Tongue (tissue), 1 donor: ENCODE measurements at regions not wholly inside any gene's neighbourhood (a gene's known extent, or its start where the extent isn't known, plus 50 kb on each side); places are given as distances from the start of the nearest gene placed in this dataset.
A peak's percentile ranks its signal among the peaks of the same experiment; 100 is the strongest.
"Not testable (repeated sequence)": the region's sequence is repeated elsewhere in the genome, so short reads cannot be mapped to it uniquely, and the experiment has no call there.

ENCODE experiments used
- DNase-seq: peaks from one replicate; pipeline ENCODE4 v3.0.0-alpha.2; 2015

- DNase-seq, result peak; percentile 63
These were observed 152.3 kb upstream of the BEND6 start for GRCh38 chr6:56802584-56802983.

- no peak for DNase-seq
These were observed 154.9 kb upstream of the BEND6 start for GRCh38 chr6:56799989-56800388.

- no peak for DNase-seq
These were observed 155.5 kb upstream of the DST start for GRCh38 chr6:56798163-56798562.

- no peak for DNase-seq
These were observed 153.5 kb upstream of the DST start for GRCh38 chr6:56796196-56796532.

- no peak for DNase-seq
These were observed 152.9 kb upstream of the DST start for GRCh38 chr6:56795466-56796195.

GRCh38 chr6:56794421-56794820 is 151.7 kb upstream of the DST start:
- DNase-seq, result no peak

- no peak for DNase-seq
These were observed 151.2 kb upstream of the DST start for GRCh38 chr6:56793938-56794337.

GRCh38 chr6:56790414-56790813 is 147.7 kb upstream of the DST start:
- no peak for DNase-seq

GRCh38 chr6:56789879-56790278 is 147.2 kb upstream of the DST start:
- DNase-seq, result no peak

- no peak for DNase-seq
These were observed 146.7 kb upstream of the DST start for GRCh38 chr6:56789342-56789741.

GRCh38 chr6:56787209-56787608 is 144.5 kb upstream of the DST start:
- no peak for DNase-seq

- no peak for DNase-seq
These were observed 143.6 kb upstream of the DST start for GRCh38 chr6:56786256-56786655.

GRCh38 chr6:56785536-56785935 is 142.8 kb upstream of the DST start:
- DNase-seq, result not testable (repeated sequence)

GRCh38 chr6:56780109-56780508 is 137.4 kb upstream of the DST start:
- not testable (repeated sequence) for DNase-seq

- DNase-seq, result not testable (repeated sequence)
These were observed 135.8 kb upstream of the DST start for GRCh38 chr6:56778503-56778902.

GRCh38 chr6:56775498-56776166 is 132.9 kb upstream of the DST start:
- DNase-seq, result no peak

- DNase-seq, result peak; percentile 28
These were observed 130.1 kb upstream of the DST start for GRCh38 chr6:56772737-56773184.

GRCh38 chr6:56771929-56772607 is 129.4 kb upstream of the DST start:
- DNase-seq, result no peak

- DNase-seq, result no peak
These were observed 128.5 kb upstream of the DST start for GRCh38 chr6:56771189-56771588.

GRCh38 chr6:56770011-56770520 is 127.4 kb upstream of the DST start:
- DNase-seq, result no peak

- no peak for DNase-seq
These were observed 125.3 kb upstream of the DST start for GRCh38 chr6:56767892-56768531.

GRCh38 chr6:56767435-56767834 is 124.7 kb upstream of the DST start:
- DNase-seq, result no peak

- no peak for DNase-seq
These were observed 124.1 kb upstream of the DST start for GRCh38 chr6:56766806-56767178.
